ENCODE measurements at regions not wholly inside any gene's neighbourhood (a gene's known extent, or its start where the extent isn't known, plus 50 kb on each side); places are given as distances from the start of the nearest gene placed in this dataset.

DNA sequence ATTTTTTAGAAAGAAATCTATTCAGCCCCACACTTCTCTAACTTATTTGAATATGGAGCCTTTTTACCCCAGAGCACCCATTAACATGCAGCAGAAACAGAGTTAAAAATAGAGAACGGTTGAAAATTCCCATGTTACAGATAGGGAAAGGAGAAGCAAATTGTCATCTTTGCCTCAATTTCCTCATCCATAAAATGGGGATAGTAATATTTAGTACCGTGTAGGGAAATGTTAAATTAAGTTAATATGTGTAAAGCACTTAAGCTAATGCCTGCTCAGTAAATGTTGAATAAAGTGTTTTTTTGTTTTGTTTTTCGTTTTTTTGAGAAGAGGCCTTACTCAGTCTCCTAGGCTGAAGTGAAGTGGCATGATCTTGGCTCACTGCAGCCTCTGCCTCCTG lies 50.3 kb downstream of the NAV1 start:
- DNase-seq: no peak

- no peak for DNase-seq
Measured at GRCh38 chr1:201590474-201590873, 51.5 kb downstream of the NAV1 start.

DNA sequence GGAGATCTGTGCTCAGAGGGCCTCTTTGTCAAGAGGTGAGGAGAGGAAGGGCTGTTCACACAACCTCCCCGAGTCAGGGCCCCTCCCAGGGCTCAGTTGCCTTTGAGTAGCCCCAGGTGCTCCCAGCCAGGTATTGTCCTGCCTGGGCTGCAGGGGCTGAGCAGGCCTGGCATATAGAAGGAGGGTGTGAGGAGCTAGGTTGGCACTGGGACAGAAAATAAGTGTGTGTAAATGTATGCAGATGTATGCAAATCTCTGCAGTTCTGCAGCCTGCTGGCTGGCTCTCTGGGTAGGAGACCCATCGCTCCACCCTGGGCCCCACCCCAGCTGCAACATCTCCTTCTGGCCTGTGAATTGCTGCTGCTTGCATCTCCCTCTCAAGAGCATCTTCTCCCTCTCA lies 52.4 kb downstream of the NAV1 start:
- no peak for DNase-seq

- no peak for DNase-seq
Measured at GRCh38 chr1:201591981-201592380, 53.1 kb downstream of the NAV1 start.

- DNase-seq: no peak
Measured at GRCh38 chr1:201593200-201593921, 54.4 kb downstream of the NAV1 start.

GRCh38 chr1:201594575-201595245 lies 55.8 kb downstream of the NAV1 start:
- DNase-seq: no peak

DNA sequence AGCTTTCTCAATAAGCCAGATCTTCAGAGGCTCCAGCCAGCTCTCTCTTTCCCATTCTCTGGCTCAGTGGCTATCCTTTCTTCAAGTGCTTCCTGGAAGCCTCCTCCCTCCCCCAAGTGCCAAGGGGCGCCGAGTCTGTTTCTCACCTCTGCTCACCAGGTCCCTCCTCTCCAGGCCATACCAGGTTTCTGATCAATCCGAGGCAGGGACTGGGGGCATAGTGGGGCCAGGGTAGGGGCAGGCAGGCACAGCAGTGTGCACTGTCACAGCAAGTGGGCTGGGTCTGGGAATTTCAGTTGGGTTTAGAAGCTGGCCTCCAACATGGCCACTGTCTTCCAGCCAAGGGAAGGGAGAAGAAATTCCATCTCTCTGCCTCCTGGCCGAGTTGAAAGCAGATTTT lies 56.5 kb downstream of the NAV1 start:
- no peak for DNase-seq

GRCh38 chr1:201596101-201596868 lies 57.4 kb downstream of the NAV1 start:
- DNase-seq: no peak

DNA sequence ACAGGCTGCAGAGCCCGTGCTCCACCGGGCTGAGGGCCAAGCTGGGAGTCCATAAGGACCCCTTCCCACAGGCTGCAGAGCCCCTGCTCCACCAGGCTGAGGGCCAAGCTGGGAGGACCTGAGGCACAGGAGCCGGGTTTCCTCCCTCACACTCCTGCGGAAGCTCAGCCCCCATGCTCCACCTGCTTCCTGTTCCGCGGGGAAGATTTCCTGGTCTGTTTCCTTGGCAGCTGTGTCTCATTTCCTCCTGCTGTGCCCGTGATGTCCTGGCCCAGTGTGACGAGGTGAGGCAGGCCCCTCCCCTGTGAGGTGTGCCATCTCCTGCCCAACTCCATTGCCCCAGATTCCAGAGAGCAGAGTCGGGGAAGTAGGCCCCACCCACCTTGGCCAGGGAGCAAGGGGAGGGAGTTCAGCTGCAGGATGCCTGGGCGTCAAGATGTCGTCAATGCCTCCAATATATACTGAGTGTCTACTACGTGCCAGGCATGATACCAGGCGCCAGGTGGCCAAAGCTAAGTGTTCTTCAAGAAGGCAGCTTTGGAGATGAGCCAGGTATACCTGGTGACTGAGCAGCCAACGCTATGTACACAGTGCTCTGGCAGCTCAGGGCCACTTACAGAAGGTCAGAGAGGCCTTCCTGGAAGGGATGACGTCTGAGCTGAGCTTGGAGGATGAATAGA lies 58.8 kb downstream of the NAV1 start:
- DNase-seq: no peak

- DNase-seq: no peak
Measured at GRCh38 chr1:201598396-201598795, 59.5 kb downstream of the NAV1 start.

- no peak for DNase-seq
Measured at GRCh38 chr1:201598973-201599372, 60.0 kb downstream of the NAV1 start.

- DNase-seq: no peak
Measured at GRCh38 chr1:201599548-201599947, 60.6 kb downstream of the NAV1 start.

- DNase-seq: no peak
Measured at GRCh38 chr1:201602413-201603265, 63.7 kb downstream of the NAV1 start.

GRCh38 chr1:201603613-201604232 lies 64.8 kb downstream of the NAV1 start:
- DNase-seq: no peak

- no peak for DNase-seq
Measured at GRCh38 chr1:201605385-201606010, 66.6 kb downstream of the NAV1 start.

- no peak for DNase-seq
Measured at GRCh38 chr1:201606096-201606495, 67.2 kb downstream of the NAV1 start.

DNA sequence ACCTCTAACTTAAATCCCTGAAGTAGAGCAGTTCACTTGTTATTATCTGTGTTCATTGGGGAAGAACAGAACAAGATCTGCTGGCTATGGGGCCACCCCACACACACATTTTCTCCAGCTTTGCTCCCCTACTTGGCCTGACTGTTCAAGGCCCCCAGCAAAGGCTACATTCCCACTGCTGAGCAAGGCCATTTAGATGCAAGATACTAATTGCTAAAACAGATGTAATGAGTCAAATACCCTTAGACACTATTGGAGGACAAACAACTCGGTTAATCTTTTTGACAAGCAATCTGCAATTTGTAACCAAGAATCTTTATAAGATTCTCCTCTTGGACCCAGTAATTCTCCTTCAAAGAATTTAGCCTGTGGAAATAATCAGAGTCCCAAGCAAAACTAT lies 67.7 kb downstream of the NAV1 start:
- no peak for DNase-seq

GRCh38 chr1:201608635-201609395 lies 69.9 kb downstream of the NAV1 start:
- no peak for DNase-seq

GRCh38 chr1:201609661-201610318 lies 70.9 kb downstream of the NAV1 start:
- no peak for DNase-seq

DNA sequence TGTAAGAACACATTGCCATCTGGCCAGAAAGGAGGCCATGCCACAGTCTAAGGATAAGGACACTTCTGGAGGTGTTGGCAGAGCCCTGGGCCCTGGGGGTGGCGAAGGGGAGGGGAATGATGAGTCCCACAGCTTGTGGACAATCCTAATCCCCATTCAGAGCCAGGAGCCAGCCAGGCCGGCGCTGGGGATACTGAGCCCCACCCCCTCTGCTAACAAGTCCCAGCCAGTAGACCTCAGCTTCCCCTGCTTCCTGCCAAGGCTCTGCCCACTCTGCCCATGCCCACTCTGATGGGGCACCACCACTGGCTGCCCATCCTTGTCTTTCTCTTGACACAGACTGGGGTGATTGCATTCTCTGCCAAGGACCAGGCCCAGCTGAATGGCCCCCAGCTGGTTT lies 71.9 kb downstream of the NAV1 start:
- no peak for DNase-seq
